DMS153 treated with DMSO at 0.1 percent for 48 hours (cell line): ENCODE measurements at regions not wholly inside any gene's neighbourhood (a gene's known extent, or its start where the extent isn't known, plus 50 kb on each side); places are given as distances from the start of the nearest gene placed in this dataset.
"Not testable (repeated sequence)": the region's sequence is repeated elsewhere in the genome, so short reads cannot be mapped to it uniquely, and the experiment has no call there.

Source experiments
- DNase-seq: peaks from one replicate; lab custom pipeline; 2025; ENCODE audit not compliant: unreplicated experiment; lab: John Stamatoyannopoulos, UW

- no peak for DNase-seq
Observed at GRCh38 chr17:52465407-52465806, 306.9 kb upstream of the CA10 start.

- no peak for DNase-seq
Observed at GRCh38 chr17:52451294-52451861, 292.9 kb upstream of the CA10 start.

GRCh38 chr17:52442350-52442749 lies 283.8 kb upstream of the CA10 start:
- no peak for DNase-seq

GRCh38 chr17:52420555-52421078 lies 262.1 kb upstream of the CA10 start:
- no peak for DNase-seq

GRCh38 chr17:52419229-52419641 lies 260.7 kb upstream of the CA10 start:
- DNase-seq, result peak; percentile 91

- DNase-seq, result peak; percentile 92
Observed at GRCh38 chr17:52410781-52411180, 252.3 kb upstream of the CA10 start.

GRCh38 chr17:52409222-52409621 lies 250.7 kb upstream of the CA10 start:
- DNase-seq, result not testable (repeated sequence)

- DNase-seq, result no peak
Observed at GRCh38 chr17:52395308-52395707, 236.8 kb upstream of the CA10 start.

- no peak for DNase-seq
Observed at GRCh38 chr17:52390422-52390821, 231.9 kb upstream of the CA10 start.

GRCh38 chr17:52389632-52390031 lies 231.1 kb upstream of the CA10 start:
- no peak for DNase-seq

GRCh38 chr17:52388941-52389340 lies 230.4 kb upstream of the CA10 start:
- DNase-seq, result no peak

- DNase-seq, result peak; percentile 10
Observed at GRCh38 chr17:52384695-52385094, 226.2 kb upstream of the CA10 start.

GRCh38 chr17:52383493-52384100 lies 225.1 kb upstream of the CA10 start:
- DNase-seq, result peak; percentile 72

GRCh38 chr17:52378860-52379259 lies 220.3 kb upstream of the CA10 start:
- DNase-seq, result no peak

GRCh38 chr17:52376137-52376536 lies 217.6 kb upstream of the CA10 start:
- DNase-seq, result no peak

GRCh38 chr17:52368886-52369285 lies 210.4 kb upstream of the CA10 start:
- DNase-seq, result no peak

GRCh38 chr17:52357854-52358253 lies 199.3 kb upstream of the CA10 start:
- no peak for DNase-seq

- no peak for DNase-seq
Observed at GRCh38 chr17:52336796-52337195, 178.3 kb upstream of the CA10 start.

- no peak for DNase-seq
Observed at GRCh38 chr17:52306314-52306713, 147.8 kb upstream of the CA10 start.

GRCh38 chr17:52298881-52299280 lies 140.4 kb upstream of the CA10 start:
- no peak for DNase-seq

- peak; percentile 15 for DNase-seq
Observed at GRCh38 chr17:52297230-52298010, 138.9 kb upstream of the CA10 start.

GRCh38 chr17:52294301-52294700 lies 135.8 kb upstream of the CA10 start:
- DNase-seq, result no peak
